ENCODE measurements at regions not wholly inside any gene's neighbourhood (a gene's known extent, or its start where the extent isn't known, plus 50 kb on each side); places are given as distances from the start of the nearest gene placed in this dataset.

DNA sequence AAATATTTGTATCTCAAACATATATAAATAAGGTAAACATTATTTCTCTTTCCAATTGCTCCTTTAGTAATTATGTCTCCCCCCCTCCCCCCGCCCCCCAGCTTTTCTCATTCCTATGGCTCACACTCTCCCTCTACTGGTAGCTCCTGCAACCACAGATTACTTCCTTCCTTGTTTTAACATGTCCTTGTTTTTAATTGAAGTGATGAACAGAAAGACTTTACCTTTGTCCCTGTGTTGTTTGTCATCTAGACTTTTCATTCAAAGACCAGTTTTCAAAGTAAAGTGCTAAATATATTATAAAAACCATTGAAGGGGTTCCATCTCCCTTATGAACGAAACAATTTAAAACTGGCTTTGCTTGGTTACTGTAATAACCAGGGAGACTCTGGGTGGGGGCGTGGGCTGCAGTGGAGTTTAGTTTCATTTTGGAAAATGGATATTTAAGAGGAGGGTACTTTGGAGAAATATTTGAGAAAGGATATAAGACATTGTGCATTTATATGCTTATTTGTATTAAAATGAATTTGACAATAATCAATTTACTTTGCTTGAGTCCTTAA is 352.9 kb downstream of the RAPGEF2 start:
- TF ChIP-seq POLR2AphosphoS5 (IDR thresholded peaks at IDR 0.05), result no peak
- TF ChIP-seq POLR2A (IDR thresholded peaks at IDR 0.05), result no peak

Measured in upper lobe of left lung (tissue), 4 donors.